Vagina (tissue), 2 donors: ENCODE measurements at regions not wholly inside any gene's neighbourhood (a gene's known extent, or its start where the extent isn't known, plus 50 kb on each side); places are given as distances from the start of the nearest gene placed in this dataset.

ENCODE experiments used
- CTCF ChIP-seq, 3 experiments: fragments of 450-650 bp in 2 of 3; fragments of 200-600 bp in 1 of 3; sonication (generic) in 1 of 3; IDR thresholded peaks; one replicate each; pipeline ENCODE4 v1.5.1; 2017 to 2019; ENCODE audit warnings: antibody characterized with exemption in 3 of 3, mild to moderate bottlenecking in 2 of 3, moderate library complexity in 2 of 3
- POLR2A ChIP-seq, 2 donors: fragments of 450-650 bp; IDR thresholded peaks; one replicate each; pipeline ENCODE4 v1.6.1; 2017; ENCODE audit warnings: antibody characterized with exemption in 2 of 2, mild to moderate bottlenecking in 2 of 2, moderate library complexity in 2 of 2
- POLR2AphosphoS5 ChIP-seq, 2 donors: sonication (generic); formaldehyde crosslinking; IDR thresholded peaks; one replicate each; pipeline ENCODE4 v1.9.0; 2017; ENCODE audit warnings: antibody characterized with exemption in 2 of 2, mild to moderate bottlenecking in 2 of 2, low read depth in 1 of 2; ENCODE audit not compliant: insufficient read depth in 1 of 2

- no peak for TF ChIP-seq POLR2A (IDR thresholded peaks at IDR 0.05)
- TF ChIP-seq CTCF (IDR thresholded peaks at IDR 0.05): no peak
- no peak for TF ChIP-seq POLR2AphosphoS5 (IDR thresholded peaks at IDR 0.05; ENCODE audit: insufficient read depth in 1 of 2, low read depth in 1 of 2)
These were observed 57.5 kb upstream of the IPO9 start for GRCh38 chr1:201771466-201771865.
